ENCODE measurements at regions not wholly inside any gene's neighbourhood (a gene's known extent, or its start where the extent isn't known, plus 50 kb on each side); places are given as distances from the start of the nearest gene placed in this dataset.

DNA sequence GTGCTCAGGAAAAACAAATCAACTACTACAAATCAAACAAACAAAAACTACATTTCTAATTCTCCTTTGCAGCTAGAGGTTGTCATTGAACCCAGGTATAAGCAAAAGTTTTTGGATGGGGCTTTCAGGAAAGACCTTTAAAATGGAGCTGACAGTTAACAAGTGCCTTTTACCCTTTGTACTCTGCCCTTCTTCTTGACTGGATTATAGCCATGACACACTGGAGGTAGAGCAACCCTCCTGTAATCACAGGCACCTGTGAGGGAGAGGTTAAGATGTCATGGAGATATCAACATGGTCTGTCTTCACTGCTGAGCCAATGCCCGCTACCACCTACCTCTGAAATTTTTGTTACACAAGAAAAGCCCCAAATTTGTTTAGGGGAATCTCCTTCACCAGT, 100.0 kb upstream of the GLS start (continued):
- TF ChIP-seq RAD21 (IDR thresholded peaks at IDR 0.05; ENCODE audit: insufficient read depth, low read depth, low read length) (no peak), HDAC6 (IDR thresholded peaks at IDR 0.05; ENCODE audit: unreplicated experiment) (no peak), MTA2 (IDR thresholded peaks at IDR 0.05; ENCODE audit: low read depth) (no peak), KLF5 (IDR thresholded peaks at IDR 0.05; ENCODE audit: partially characterized antibody) (no peak), RELB (IDR thresholded peaks at IDR 0.05; ENCODE audit: low read depth) (no peak), ZNF24 (IDR thresholded peaks at IDR 0.05) (no peak)

DNA sequence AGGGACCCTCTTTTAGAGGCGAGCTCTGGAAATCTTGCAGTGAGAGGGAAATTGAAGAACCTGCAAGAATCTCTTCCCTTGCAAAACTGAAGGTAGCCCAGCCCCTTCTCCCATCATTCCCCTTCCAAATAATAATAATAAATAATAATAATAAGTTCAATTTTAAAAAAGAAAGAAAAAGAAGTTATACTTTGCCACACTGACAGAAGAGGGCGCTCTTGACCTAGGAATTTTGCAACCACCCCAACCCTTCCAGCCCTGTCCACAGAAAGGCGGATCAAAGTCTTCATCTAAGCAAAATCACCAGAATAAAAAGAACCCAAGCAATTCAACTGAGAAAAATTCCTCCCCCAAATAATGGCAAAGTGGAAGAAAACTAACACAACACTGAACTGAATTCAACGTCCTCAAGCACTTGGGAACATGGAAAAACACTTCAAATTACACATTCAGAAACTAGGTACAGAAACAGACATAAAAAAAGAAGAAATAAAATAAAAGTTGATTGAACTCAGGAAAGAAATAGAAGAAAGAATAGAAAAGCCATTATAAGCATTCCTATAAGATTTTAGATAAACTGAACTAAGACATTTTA, 98.9 kb upstream of the GLS start:
- Histone ChIP-seq H3K9me3 (replicated peaks; ENCODE audit: control insufficient read depth, insufficient read depth, low read length) (peaks cover 4% of the 10 kb centered on the region; the same call in 2 of the 3 replicates), H2AFZ (ENCODE audit: control insufficient read depth, low read depth, low read length) (no peak overlapping the region), H3K27ac (ENCODE audit: control insufficient read depth, insufficient read depth) (no peak overlapping the region), H3K4me1 (ENCODE audit: control insufficient read depth, insufficient read depth, low read length) (no peaks in the 10 kb centered on the region), H3K4me2 (ENCODE audit: control insufficient read depth, insufficient read depth) (no peak overlapping the region), H3K9ac (ENCODE audit: control insufficient read depth, insufficient read depth, low read length) (no peak overlapping the region), H3K27me3 (replicated peaks in 1 of 2; ENCODE audit: control insufficient read depth in 2 of 2, insufficient read depth in 2 of 2, low read length in 1 of 2) (no peaks in the 10 kb centered on the region), H3K79me2 (ENCODE audit: control insufficient read depth, insufficient read depth, low read length) (no peaks in the 10 kb centered on the region), H3K4me3 (no peak overlapping the region), H3K36me3 (ENCODE audit: control insufficient read depth in 2 of 2, insufficient read depth in 2 of 2, low read length in 1 of 2) (no peaks in the 10 kb centered on the region), H4K20me1 (ENCODE audit: control insufficient read depth, insufficient read depth) (no peaks in the 10 kb centered on the region)
- intact Hi-C loops (cut with micrococcal nuclease; ENCODE audit: unreplicated experiment) (loop anchor here (2.0 to 5.0 kb wide), 2 partner anchors 171 to 249 kb away; no protein-coding TSS in a partner anchor), in situ Hi-C loops (cut with MboI) (no loop called here)
- BruUV-seq (replicated peaks) = no TSS peak
- ATAC-seq = peak; percentile 86
- ChIA-PET POLR2A (no interaction called here), RAD21 (ENCODE audit: unreplicated experiment) (interaction anchor here (0.8 to 3.2 kb wide), 15 partner anchors 11 to 399 kb away, joined by 3 to 19 read pairs (median 5); no protein-coding TSS in a partner anchor), CTCF (interaction anchor here (0.5 to 7.2 kb wide), 39 partner anchors 10 to 437 kb away, joined by 3 to 73 read pairs (median 5); no protein-coding TSS in a partner anchor), SMC1A (ENCODE audit: uncharacterized antibody, unreplicated experiment) (interaction anchor here (0.8 to 4.3 kb wide), 25 partner anchors 12 to 399 kb away, joined by 3 to 23 read pairs (median 7); no protein-coding TSS in a partner anchor)
- peak; percentile 12 for DNase-seq (ENCODE audit: low read depth, low spot score)
- peak; percentile 65 for FAIRE-seq
- WGBS (ENCODE audit: insufficient coverage, insufficient replicate concordance, low lambda C conversion rate, missing lambda C conversion rate) = 22% methylated on average over 4 of the region's 4 CpGs
- TF ChIP-seq CTCF (IDR thresholded peaks at IDR 0.05 in 2 of 3, conservative IDR thresholded peaks at IDR 0.05 in 1 of 3; ENCODE audit: control insufficient read depth in 2 of 3, extremely low read depth in 1 of 3, insufficient read depth in 1 of 3, low read depth in 3 of 3, low read length in 3 of 3) (peak; percentile 29 to 55 (median 54); a peak in 4 of 6 replicates), RAD21 (IDR thresholded peaks at IDR 0.05; ENCODE audit: insufficient read depth, low read depth, low read length) (peak; percentile 85), RELA (IDR thresholded peaks at IDR 0.05; ENCODE audit: borderline replicate concordance, partially characterized antibody) (no peak), REST (IDR thresholded peaks at IDR 0.05; ENCODE audit: low read depth, low read length) (no peak), ZNF622 (IDR thresholded peaks at IDR 0.05) (no peak), RB1 (IDR thresholded peaks at IDR 0.05; ENCODE audit: borderline replicate concordance) (no peak), SMC3 (IDR thresholded peaks at IDR 0.05; ENCODE audit: borderline replicate concordance, low read length) (peak; percentile 64; the same call in 1 of the 2 replicates), NFYA (IDR thresholded peaks at IDR 0.05; ENCODE audit: borderline replicate concordance, low read depth, low read length) (no peak), BCL11A (IDR thresholded peaks at IDR 0.05; ENCODE audit: low read depth, low read length) (no peak)
